Neural cell (in vitro differentiated cells): ENCODE measurements at regions not wholly inside any gene's neighbourhood (a gene's known extent, or its start where the extent isn't known, plus 50 kb on each side); places are given as distances from the start of the nearest gene placed in this dataset.

Source experiments
- H2AFZ ChIP-seq: fragments of 200-600, 300-800 bp; sonication (generic), shearing (Covaris generic); 2 replicates; pipeline ENCODE4 v1.6.0; 2014; ENCODE audit warnings: low read depth, mild to moderate bottlenecking, antibody characterized with exemption, low read length, moderate library complexity
- H3F3A ChIP-seq: fragments of 200-600 bp; shearing (Covaris generic); 2 replicates; pipeline ENCODE4 v1.6.1; 2016; ENCODE audit warnings: mild to moderate bottlenecking, moderate library complexity, mixed read lengths, antibody characterized with exemption, low read length; ENCODE audit not compliant: insufficient read depth, poor library complexity, severe bottlenecking
- H3K27ac ChIP-seq: fragments of 200-600, 300-800 bp; sonication (generic), shearing (Covaris generic); 2 replicates; pipeline ENCODE4 v1.5.1; 2014; ENCODE audit warnings: mild to moderate bottlenecking, low read length, moderate library complexity
- H3K27me3 ChIP-seq: fragments of 300-800, 200-600 bp; sonication (generic), shearing (Covaris generic); 2 replicates; pipeline ENCODE4 v1.6.0; 2014; ENCODE audit warnings: mild to moderate bottlenecking, low read depth, low read length, moderate library complexity; ENCODE audit not compliant: insufficient read depth
- H3K36me3 ChIP-seq: fragments of 300-800, 200-600 bp; sonication (generic), shearing (Covaris generic); 2 replicates; pipeline ENCODE4 v1.5.1; 2014; ENCODE audit warnings: mild to moderate bottlenecking, antibody characterized with exemption, low read length, moderate library complexity; ENCODE audit not compliant: insufficient read depth
- H3K4me2 ChIP-seq: fragments of 300-800, 200-600 bp; sonication (generic), shearing (Covaris generic); 2 replicates; pipeline ENCODE4 v1.6.0; 2014; ENCODE audit warnings: mild to moderate bottlenecking, low read length
- H3K4me3 ChIP-seq: fragments of 300-800, 200-600 bp; sonication (generic), shearing (Covaris generic); 2 replicates; pipeline ENCODE4 v1.5.1; 2014; ENCODE audit warnings: mild to moderate bottlenecking, low read length, moderate library complexity
- H3K79me2 ChIP-seq: fragments of 200-600 bp; shearing (Covaris generic); replicated peaks from 2 replicates; pipeline ENCODE4 v1.6.0; 2014; ENCODE audit warnings: mild to moderate bottlenecking, low read length, moderate library complexity; ENCODE audit not compliant: insufficient read depth
- H3K9ac ChIP-seq: fragments of 300-800, 200-600 bp; sonication (generic), shearing (Covaris generic); 2 replicates; pipeline ENCODE4 v1.6.1; 2016; ENCODE audit warnings: mild to moderate bottlenecking, low read length, mixed read lengths
- H3K9me2 ChIP-seq: fragments of 200-600 bp; shearing (Covaris generic); 2 replicates; pipeline ENCODE4 v1.6.1; 2016; ENCODE audit warnings: mild to moderate bottlenecking, low read length, mixed read lengths; ENCODE audit not compliant: insufficient read depth
- H3K9me3 ChIP-seq: fragments of 200-600, 300-800 bp; sonication (generic), shearing (Covaris generic); 2 replicates; pipeline ENCODE4 v1.6.1; 2016; ENCODE audit warnings: mild to moderate bottlenecking, mixed run types, low read length, moderate library complexity, mixed read lengths
- H4K20me1 ChIP-seq: fragments of 200-600 bp; shearing (Covaris generic); 2 replicates; pipeline ENCODE4 v1.6.1; 2016; ENCODE audit warnings: mild to moderate bottlenecking, mixed run types; ENCODE audit not compliant: insufficient read depth
- CTCF ChIP-seq: fragments of 450-650 bp; IDR thresholded peaks from 2 replicates; pipeline ENCODE4 v1.5.1; 2014; ENCODE audit warnings: antibody characterized with exemption, mild to moderate bottlenecking, moderate library complexity; ENCODE audit not compliant: poor library complexity, severe bottlenecking
- EP300 ChIP-seq: fragments of 450-650 bp; conservative IDR thresholded peaks from 2 replicates; pipeline ENCODE4 v1.6.1; 2014; ENCODE audit warnings: antibody characterized with exemption, mild to moderate bottlenecking, moderate library complexity; ENCODE audit not compliant: poor library complexity, severe bottlenecking
- EZH2 ChIP-seq: fragments of 200-600, 300-800 bp; shearing (Covaris generic), sonication (generic); IDR thresholded peaks from 2 replicates; pipeline ENCODE4 v1.6.1; 2014; ENCODE audit warnings: antibody characterized with exemption, low read length, borderline replicate concordance, mild to moderate bottlenecking; ENCODE audit not compliant: insufficient read depth, poor library complexity, severe bottlenecking
- MXI1 ChIP-seq: fragments of 450-650 bp; conservative IDR thresholded peaks from 2 replicates; pipeline ENCODE4 v1.6.1; 2014; ENCODE audit warnings: antibody characterized with exemption, mild to moderate bottlenecking; ENCODE audit not compliant: poor library complexity, severe bottlenecking
- POLR2AphosphoS5 ChIP-seq: IDR thresholded peaks from 2 replicates; pipeline ENCODE4 v1.6.1; 2012
- RAD21 ChIP-seq: fragments of 450-650 bp; conservative IDR thresholded peaks from 2 replicates; pipeline ENCODE4 v1.6.1; 2014; ENCODE audit warnings: antibody characterized with exemption, mild to moderate bottlenecking, moderate library complexity
- REST ChIP-seq: IDR thresholded peaks from 2 replicates; pipeline ENCODE4 v1.6.1; 2012; ENCODE audit warnings: borderline replicate concordance
- SMC3 ChIP-seq: fragments of 450-650 bp; conservative IDR thresholded peaks from 2 replicates; pipeline ENCODE4 v1.6.1; 2014; ENCODE audit warnings: antibody characterized with exemption, mild to moderate bottlenecking, moderate library complexity; ENCODE audit not compliant: poor library complexity
- TAF1 ChIP-seq: IDR thresholded peaks from 2 replicates; pipeline ENCODE4 v1.6.1; 2012; ENCODE audit warnings: low read depth

GRCh38 chr2:21281791-21282514, 158.2 kb downstream of the TDRD15 start:
- H2AFZ ChIP-seq, result peak overlapping the region; percentile 47
- peak overlapping the region; percentile 70 for H3K9ac ChIP-seq
- no peaks in the 10 kb centered on the region for H3F3A ChIP-seq
- no peaks in the 10 kb centered on the region for H3K36me3 ChIP-seq
- peak overlapping the region; percentile 90 for H3K27ac ChIP-seq
- peak overlapping the region; percentile 34 for H3K4me3 ChIP-seq
- TF ChIP-seq TAF1 (no peak), EP300 (peak; percentile 55), RAD21 (peak; percentile 46), EZH2 (no peak), CTCF (no peak), REST (no peak), MXI1 (no peak), SMC3 (peak; percentile 39), POLR2AphosphoS5 (peak; percentile 33)
- H3K27me3 ChIP-seq, result no peaks in the 10 kb centered on the region
- H3K79me2 ChIP-seq, result no peaks in the 10 kb centered on the region
- H3K9me2 ChIP-seq, result no peaks in the 10 kb centered on the region
- peak overlapping the region; percentile 33 for H3K4me2 ChIP-seq
- H4K20me1 ChIP-seq, result no peaks in the 10 kb centered on the region
- H3K9me3 ChIP-seq, result no peaks in the 10 kb centered on the region

GRCh38 chr2:21282515-21282898, 158.7 kb downstream of the TDRD15 start:
- Histone ChIP-seq H3K27ac (peak overlapping the region; percentile 90), H3K9me2 (no peaks in the 10 kb centered on the region), H3K9me3 (no peaks in the 10 kb centered on the region), H3K4me3 (peak overlapping the region; percentile 34), H3K27me3 (no peaks in the 10 kb centered on the region), H2AFZ (peak overlapping the region; percentile 47), H3K36me3 (no peaks in the 10 kb centered on the region), H3K4me2 (peak overlapping the region; percentile 33), H4K20me1 (no peaks in the 10 kb centered on the region), H3K9ac (peak overlapping the region; percentile 70), H3F3A (no peaks in the 10 kb centered on the region), H3K79me2 (no peaks in the 10 kb centered on the region)
- TF ChIP-seq MXI1 (no peak), EP300 (no peak), CTCF (no peak), RAD21 (no peak)
